GM13977 (cell line): ENCODE measurements at regions not wholly inside any gene's neighbourhood (a gene's known extent, or its start where the extent isn't known, plus 50 kb on each side); places are given as distances from the start of the nearest gene placed in this dataset.

Experiments used
- DNase-seq: peaks from one replicate; pipeline ENCODE4 v3.0.0; 2012; ENCODE audit warnings: low spot score
- in situ Hi-C: fragments of 300-500 bp; cut with MboI; formaldehyde crosslinking; loops from one replicate; pipeline ENCODE4 v1.12.0; 2022; ENCODE audit warnings: low sequenced_read_pairs, low pct_unique_long_range_greater_than_20kb, mixed read lengths, inconsistent platforms; ENCODE audit not compliant: unreplicated experiment
- TF ChIP-seq, protein P1 (sequence below): IDR thresholded peaks from 2 replicates; pipeline ENCODE4 v1.5.1; 2012; ENCODE audit warnings: mild to moderate bottlenecking, control low read depth; ENCODE audit not compliant: insufficient read depth; ENCODE audit errors: extremely low read depth, missing control alignments

DNA sequence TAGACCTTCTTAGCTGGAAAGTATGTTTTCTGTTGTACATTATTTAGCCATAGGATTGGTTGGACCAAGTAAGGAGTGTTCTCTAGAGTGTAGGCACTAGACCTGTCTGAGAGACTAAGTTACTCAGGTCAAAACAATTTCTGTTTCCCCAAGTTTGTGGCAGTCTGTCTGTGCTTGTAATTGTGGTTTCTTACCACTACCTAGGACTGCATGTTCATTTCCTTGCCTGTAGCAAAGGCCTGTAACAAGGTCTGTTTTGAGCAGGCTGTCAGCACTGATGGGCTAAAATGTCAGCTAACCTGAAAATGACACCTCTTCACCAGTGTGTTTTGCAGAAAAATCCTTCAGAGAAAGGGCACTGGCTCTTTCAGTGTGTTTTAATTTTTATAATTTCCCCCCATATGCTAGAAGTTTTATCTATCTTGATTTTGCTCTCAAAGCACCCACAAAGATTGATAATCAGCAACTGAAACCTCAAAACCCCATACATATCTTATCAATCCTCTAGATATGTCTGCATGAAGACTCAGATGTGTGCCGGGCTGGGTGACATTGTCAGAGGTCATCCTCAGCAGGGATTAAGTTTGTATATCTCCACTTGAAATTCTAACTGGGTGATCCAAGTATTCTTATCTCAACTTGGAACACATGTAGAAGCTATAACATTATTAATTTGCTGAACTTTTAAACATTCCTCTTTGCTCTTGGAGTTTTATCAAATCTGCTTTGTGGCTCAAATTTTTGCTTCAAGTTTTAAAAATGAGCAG, 50.7 kb upstream of the ST6GALNAC3 start:
- in situ Hi-C loops, result no loop called here
- TF ChIP-seq, protein P1, sequence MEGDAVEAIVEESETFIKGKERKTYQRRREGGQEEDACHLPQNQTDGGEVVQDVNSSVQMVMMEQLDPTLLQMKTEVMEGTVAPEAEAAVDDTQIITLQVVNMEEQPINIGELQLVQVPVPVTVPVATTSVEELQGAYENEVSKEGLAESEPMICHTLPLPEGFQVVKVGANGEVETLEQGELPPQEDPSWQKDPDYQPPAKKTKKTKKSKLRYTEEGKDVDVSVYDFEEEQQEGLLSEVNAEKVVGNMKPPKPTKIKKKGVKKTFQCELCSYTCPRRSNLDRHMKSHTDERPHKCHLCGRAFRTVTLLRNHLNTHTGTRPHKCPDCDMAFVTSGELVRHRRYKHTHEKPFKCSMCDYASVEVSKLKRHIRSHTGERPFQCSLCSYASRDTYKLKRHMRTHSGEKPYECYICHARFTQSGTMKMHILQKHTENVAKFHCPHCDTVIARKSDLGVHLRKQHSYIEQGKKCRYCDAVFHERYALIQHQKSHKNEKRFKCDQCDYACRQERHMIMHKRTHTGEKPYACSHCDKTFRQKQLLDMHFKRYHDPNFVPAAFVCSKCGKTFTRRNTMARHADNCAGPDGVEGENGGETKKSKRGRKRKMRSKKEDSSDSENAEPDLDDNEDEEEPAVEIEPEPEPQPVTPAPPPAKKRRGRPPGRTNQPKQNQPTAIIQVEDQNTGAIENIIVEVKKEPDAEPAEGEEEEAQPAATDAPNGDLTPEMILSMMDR, result no peak
- DNase-seq, result no peak
